SH-SY5Y (cell line): ENCODE measurements at regions not wholly inside any gene's neighbourhood (a gene's known extent, or its start where the extent isn't known, plus 50 kb on each side); places are given as distances from the start of the nearest gene placed in this dataset.

Experiments used
- GATA2 ChIP-seq: IDR thresholded peaks from 2 replicates; pipeline ENCODE4 v1.6.1; 2011; ENCODE audit warnings: mild to moderate bottlenecking, low read depth, low read length
- GATA3 ChIP-seq: IDR thresholded peaks from 2 replicates; pipeline ENCODE4 v1.6.1; 2011; ENCODE audit warnings: low read depth, mild to moderate bottlenecking, low read length, moderate library complexity

DNA sequence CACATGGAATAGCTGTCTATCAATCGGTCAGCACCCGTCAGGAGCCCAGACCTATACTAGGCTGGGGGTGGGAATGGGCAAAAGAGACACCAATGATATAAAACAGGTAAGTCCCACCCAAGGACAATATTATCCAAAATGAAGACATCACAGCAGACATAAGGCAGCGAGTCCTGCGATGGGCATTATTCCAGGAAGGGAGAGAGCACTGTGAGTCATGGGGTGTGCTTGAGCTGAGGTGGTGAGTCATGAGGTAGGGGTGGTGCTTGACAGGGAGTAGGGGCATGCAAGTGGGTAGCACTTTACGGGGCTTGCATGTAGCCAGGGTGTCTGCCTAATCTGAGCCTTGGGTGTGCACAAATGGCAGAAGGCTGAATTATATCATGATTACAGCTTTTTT, 605.0 kb upstream of the CADM1 start:
- no peak for TF ChIP-seq GATA3
- TF ChIP-seq GATA2, result no peak

- no peak for TF ChIP-seq GATA2
- TF ChIP-seq GATA3, result no peak
Observed at GRCh38 chr11:116108161-116108560, 603.9 kb upstream of the CADM1 start.

GRCh38 chr11:116107229-116107628, 603.0 kb upstream of the CADM1 start:
- TF ChIP-seq GATA2, result no peak
- TF ChIP-seq GATA3, result no peak

- TF ChIP-seq GATA2, result no peak
- no peak for TF ChIP-seq GATA3
Observed at GRCh38 chr11:116104498-116105174, 600.4 kb upstream of the CADM1 start.

DNA sequence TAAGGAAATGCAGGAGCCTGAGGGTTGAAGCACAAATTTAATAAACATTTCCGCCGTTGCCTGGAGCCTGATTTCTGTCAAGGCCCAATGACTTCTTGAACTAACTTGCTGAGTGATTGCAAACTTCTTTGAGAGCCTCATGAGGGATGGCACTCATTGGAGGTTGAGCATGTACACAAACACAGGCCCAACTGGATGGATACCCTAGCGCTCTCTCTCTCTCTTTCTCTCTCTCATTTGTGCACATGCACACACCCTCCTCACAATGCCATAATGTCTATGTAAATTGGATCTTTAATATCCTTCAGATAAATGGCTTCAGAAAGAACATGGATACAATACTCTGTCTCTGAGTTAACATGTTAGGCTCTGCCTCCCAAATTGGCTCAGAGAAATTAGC, 597.7 kb upstream of the CADM1 start:
- TF ChIP-seq GATA2 (no peak), GATA3 (no peak)

DNA sequence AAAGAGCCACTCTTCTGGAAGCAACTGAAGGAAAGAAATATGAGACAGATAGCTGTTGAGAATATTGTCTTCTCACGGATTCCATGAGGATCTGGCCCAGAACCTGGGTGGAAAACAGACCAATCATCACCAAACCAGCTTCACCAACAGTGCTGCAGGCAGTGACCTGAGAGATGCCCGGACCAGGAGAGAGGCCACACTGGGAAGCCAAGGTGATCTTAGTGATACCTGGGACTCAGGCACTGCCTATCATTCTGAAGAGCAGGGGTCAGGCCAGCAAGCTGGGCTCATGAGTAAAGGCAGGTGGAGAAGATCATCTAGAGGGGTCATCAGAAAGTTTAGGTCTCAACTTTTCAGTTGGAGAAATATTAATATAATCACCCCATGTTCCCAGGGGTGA, 595.8 kb upstream of the CADM1 start:
- TF ChIP-seq GATA3 (no peak), GATA2 (no peak)

GRCh38 chr11:116099541-116099940, 595.3 kb upstream of the CADM1 start:
- TF ChIP-seq GATA3, result no peak
- no peak for TF ChIP-seq GATA2

DNA sequence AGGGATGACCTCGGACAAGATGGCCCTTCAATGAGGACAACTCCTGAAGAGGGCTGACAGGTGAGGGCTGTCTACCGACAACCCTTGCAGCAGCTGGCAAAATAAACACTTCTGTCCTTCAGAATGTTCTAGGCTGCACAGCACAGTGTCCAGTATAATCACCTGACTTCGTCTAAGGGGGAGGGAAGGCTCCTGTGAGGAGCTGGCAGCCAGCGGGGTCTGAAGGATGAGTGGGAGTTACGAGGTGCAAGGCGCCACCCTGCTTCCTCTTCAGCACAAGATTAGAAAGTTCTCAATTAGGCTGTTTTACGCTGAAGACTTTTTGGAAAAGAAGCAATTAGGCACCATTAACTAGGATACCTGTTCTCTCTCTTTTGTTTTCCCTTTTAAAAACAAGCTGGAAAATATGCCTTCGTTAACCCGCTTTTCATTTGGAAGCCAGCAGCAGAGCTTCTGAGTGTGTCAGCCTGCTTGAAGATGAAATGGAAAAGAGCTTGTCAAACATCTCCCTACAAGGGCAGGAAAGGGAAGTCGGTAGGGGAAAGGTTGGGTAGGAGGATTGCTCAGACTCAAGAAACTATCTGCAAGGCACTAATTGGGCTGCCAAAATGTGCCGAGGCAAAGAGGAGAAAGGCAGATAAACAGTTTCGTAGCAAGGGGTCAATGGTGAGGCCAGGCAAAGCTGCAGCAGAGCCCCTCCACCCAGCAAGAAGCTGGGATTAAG, 592.2 kb upstream of the CADM1 start:
- no peak for TF ChIP-seq GATA3
- no peak for TF ChIP-seq GATA2

DNA sequence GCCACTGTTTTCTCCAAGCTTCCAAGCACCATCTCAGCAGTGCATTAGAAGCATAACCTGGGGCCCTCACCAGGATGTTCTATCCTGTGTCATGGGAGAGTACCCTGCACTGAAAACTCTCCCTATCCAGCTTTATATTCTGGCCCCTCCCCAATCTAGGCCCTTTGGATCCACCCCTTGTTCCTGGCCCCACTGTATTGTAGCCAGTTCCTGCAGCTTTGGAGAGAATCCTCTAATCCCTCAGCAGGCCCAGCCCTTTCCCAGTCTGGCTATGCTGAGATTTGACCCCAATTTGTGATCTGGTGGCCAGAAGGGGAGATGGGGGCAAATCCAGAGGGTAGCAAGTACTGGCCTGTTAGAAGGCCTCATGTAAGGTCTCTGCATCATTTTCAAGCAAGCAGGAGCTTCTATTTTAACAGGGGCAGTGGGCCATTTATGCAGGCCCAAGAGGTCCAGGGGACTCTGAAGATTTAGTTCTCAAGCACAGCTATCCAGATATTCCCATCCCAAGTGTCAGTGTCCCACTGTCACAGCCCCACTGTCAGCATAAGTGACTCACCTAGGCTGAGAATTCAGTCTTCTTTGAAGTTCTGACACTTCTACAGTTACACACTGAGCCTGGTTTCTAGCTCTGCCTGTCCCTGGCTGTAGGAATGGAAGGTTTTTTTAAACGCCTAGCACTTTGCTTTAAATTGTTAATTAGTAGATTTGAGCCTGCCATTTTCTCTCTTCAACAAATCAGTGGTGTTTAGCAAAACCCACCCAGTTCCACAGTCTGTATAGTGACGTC, 589.5 kb upstream of the CADM1 start:
- TF ChIP-seq GATA3 (no peak), GATA2 (no peak)

- TF ChIP-seq GATA3 (no peak), GATA2 (no peak)
Observed at GRCh38 chr11:116093065-116093464, 588.9 kb upstream of the CADM1 start.

- TF ChIP-seq GATA2, result no peak
- no peak for TF ChIP-seq GATA3
Observed at GRCh38 chr11:116086426-116086825, 582.2 kb upstream of the CADM1 start.

- TF ChIP-seq GATA3 (no peak), GATA2 (no peak)
Observed at GRCh38 chr11:116085031-116085635, 580.9 kb upstream of the CADM1 start.

GRCh38 chr11:116084511-116084910, 580.3 kb upstream of the CADM1 start:
- TF ChIP-seq GATA2 (no peak), GATA3 (no peak)

DNA sequence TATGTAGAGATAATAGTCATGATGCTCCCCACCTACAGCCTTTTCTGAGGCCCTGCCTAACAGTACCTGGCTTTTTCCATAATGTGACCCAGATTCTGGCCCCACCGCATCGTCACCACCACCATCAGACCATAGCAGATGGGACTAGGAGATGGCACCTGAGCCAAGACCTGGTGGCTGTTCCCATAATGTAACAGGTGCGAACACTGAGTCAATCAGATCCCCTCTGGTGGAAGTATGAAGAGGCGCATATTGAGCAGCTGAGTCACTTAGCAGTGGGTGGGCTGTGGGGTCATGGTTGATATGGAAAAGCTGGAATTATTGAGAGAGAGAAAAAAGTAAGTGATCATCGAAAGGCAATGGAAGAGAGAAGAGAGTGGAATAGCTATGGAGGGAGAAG, 578.0 kb upstream of the CADM1 start:
- TF ChIP-seq GATA2 (no peak), GATA3 (no peak)
